Activated T-helper 2 cell treated with anti-CD3 and anti-CD28 coated beads, Interferon-gamma antibody, Interleukin-2, Interleukin-4, amounts not matched to agents 10 μg/mL and 5 μg/mL and 100 μg/mL, durations not matched to agents 14 hours and 24 hours and 36 hours (primary cell): ENCODE measurements at regions not wholly inside any gene's neighbourhood (a gene's known extent, or its start where the extent isn't known, plus 50 kb on each side); places are given as distances from the start of the nearest gene placed in this dataset.

Experiments
- DNase-seq: peaks from one replicate; pipeline ENCODE4 v3.0.0; 2021; ENCODE audit warnings: low spot score
- H3K27ac Mint-ChIP-seq: one replicate; pipeline ENCODE4 v1.8.0; 2021; ENCODE audit warnings: mixed read lengths
- H3K27me3 Mint-ChIP-seq: one replicate; pipeline ENCODE4 v1.8.0; 2021; ENCODE audit warnings: low read depth, mixed read lengths
- H3K36me3 Mint-ChIP-seq: one replicate; pipeline ENCODE4 v1.8.0; 2021; ENCODE audit warnings: low read depth, mixed read lengths
- H3K4me1 Mint-ChIP-seq: one replicate; pipeline ENCODE4 v1.8.0; 2021; ENCODE audit warnings: low read depth, mixed read lengths
- H3K4me3 Mint-ChIP-seq: one replicate; pipeline ENCODE4 v1.8.0; 2021; ENCODE audit warnings: low read depth, mild to moderate bottlenecking, moderate library complexity, mixed read lengths
- H3K9me3 Mint-ChIP-seq: one replicate; pipeline ENCODE4 v1.8.0; 2021; ENCODE audit warnings: mixed read lengths
- intact Hi-C: fragments of 100-400 bp; cut with micrococcal nuclease; formaldehyde crosslinking; loops from one replicate; pipeline ENCODE4 v1.15.1; 2023

- H3K4me1 Mint-ChIP-seq = peaks cover 25% of the 10 kb centered on the region
- no peak overlapping the region for H3K27ac Mint-ChIP-seq
- intact Hi-C loops = no loop called here
- H3K4me3 Mint-ChIP-seq = no peak overlapping the region
- no peaks in the 10 kb centered on the region for H3K9me3 Mint-ChIP-seq
- DNase-seq = no peak
- no peaks in the 10 kb centered on the region for H3K36me3 Mint-ChIP-seq
- no peaks in the 10 kb centered on the region for H3K27me3 Mint-ChIP-seq
These were observed 113.0 kb upstream of the CLMP start for GRCh38 chr11:123308077-123308476.

GRCh38 chr11:123307276-123307675 is 112.2 kb upstream of the CLMP start:
- Mint-ChIP-seq H3K9me3 (no peaks in the 10 kb centered on the region), H3K27ac (no peak overlapping the region), H3K4me3 (no peak overlapping the region), H3K36me3 (no peaks in the 10 kb centered on the region), H3K27me3 (no peaks in the 10 kb centered on the region), H3K4me1 (peaks cover 32% of the 10 kb centered on the region)
- no peak for DNase-seq
- intact Hi-C loops = no loop called here

GRCh38 chr11:123306531-123306930 is 111.5 kb upstream of the CLMP start:
- Mint-ChIP-seq H3K27me3 (no peaks in the 10 kb centered on the region), H3K4me3 (no peak overlapping the region), H3K27ac (no peak overlapping the region), H3K4me1 (peaks cover 36% of the 10 kb centered on the region), H3K36me3 (no peaks in the 10 kb centered on the region), H3K9me3 (no peaks in the 10 kb centered on the region)
- intact Hi-C loops = no loop called here
- DNase-seq = no peak

- DNase-seq = no peak
- Mint-ChIP-seq H3K4me1 (peaks cover 44% of the 10 kb centered on the region), H3K36me3 (no peaks in the 10 kb centered on the region), H3K4me3 (no peak overlapping the region), H3K27ac (no peak overlapping the region), H3K9me3 (no peaks in the 10 kb centered on the region), H3K27me3 (no peaks in the 10 kb centered on the region)
- intact Hi-C loops = no loop called here
These were observed 110.7 kb upstream of the CLMP start for GRCh38 chr11:123305601-123306375.

- Mint-ChIP-seq H3K27me3 (no peaks in the 10 kb centered on the region), H3K4me3 (no peak overlapping the region), H3K27ac (no peak overlapping the region), H3K4me1 (peaks cover 47% of the 10 kb centered on the region), H3K9me3 (no peaks in the 10 kb centered on the region), H3K36me3 (no peaks in the 10 kb centered on the region)
- intact Hi-C loops = loop anchor here (5.0 kb wide), 1 partner anchor 272 kb away; no protein-coding TSS in a partner anchor
- no peak for DNase-seq
These were observed 109.9 kb upstream of the CLMP start for GRCh38 chr11:123304828-123305466.

GRCh38 chr11:123303924-123304323 is 108.9 kb upstream of the CLMP start:
- Mint-ChIP-seq H3K27ac (no peak overlapping the region), H3K4me3 (no peak overlapping the region), H3K9me3 (no peaks in the 10 kb centered on the region), H3K27me3 (no peaks in the 10 kb centered on the region), H3K36me3 (no peaks in the 10 kb centered on the region), H3K4me1 (peaks cover 47% of the 10 kb centered on the region)
- intact Hi-C loops = loop anchor here (5.0 kb wide), 1 partner anchor 273 kb away; no protein-coding TSS in a partner anchor
- DNase-seq = no peak

GRCh38 chr11:123302751-123303195 is 107.7 kb upstream of the CLMP start:
- no peaks in the 10 kb centered on the region for H3K9me3 Mint-ChIP-seq
- no peaks in the 10 kb centered on the region for H3K36me3 Mint-ChIP-seq
- peak overlapping the region; percentile 74 for H3K4me3 Mint-ChIP-seq
- H3K27me3 Mint-ChIP-seq = no peaks in the 10 kb centered on the region
- H3K4me1 Mint-ChIP-seq = peaks cover 45% of the 10 kb centered on the region
- peak overlapping the region; percentile 90 for H3K27ac Mint-ChIP-seq
- no peak for DNase-seq
- intact Hi-C loops = loop anchor here (1.0 to 5.0 kb wide), 5 partner anchors 56 to 275 kb away; no protein-coding TSS in a partner anchor

GRCh38 chr11:123301696-123302400 is 106.8 kb upstream of the CLMP start:
- Mint-ChIP-seq H3K4me1 (peaks cover 45% of the 10 kb centered on the region), H3K36me3 (no peaks in the 10 kb centered on the region), H3K4me3 (peak overlapping the region; percentile 58), H3K27ac (peak overlapping the region; percentile 84), H3K9me3 (no peaks in the 10 kb centered on the region), H3K27me3 (peaks cover 2% of the 10 kb centered on the region)
- peak; percentile 67 for DNase-seq
- intact Hi-C loops = loop anchor here (1.0 to 5.0 kb wide), 8 partner anchors 56 to 275 kb away; partner anchors contain the start of gene GRAMD1B

GRCh38 chr11:123301013-123301591 is 106.1 kb upstream of the CLMP start:
- peak overlapping the region; percentile 24 for H3K4me3 Mint-ChIP-seq
- no peak for DNase-seq
- H3K4me1 Mint-ChIP-seq = peaks cover 45% of the 10 kb centered on the region
- H3K27ac Mint-ChIP-seq = no peak overlapping the region
- intact Hi-C loops = loop anchor here (1.0 to 5.0 kb wide), 4 partner anchors 106 to 276 kb away; partner anchors contain the start of gene GRAMD1B
- H3K9me3 Mint-ChIP-seq = no peaks in the 10 kb centered on the region
- peaks cover 2% of the 10 kb centered on the region for H3K27me3 Mint-ChIP-seq
- H3K36me3 Mint-ChIP-seq = no peaks in the 10 kb centered on the region

GRCh38 chr11:123299721-123300120 is 104.7 kb upstream of the CLMP start:
- no peak overlapping the region for H3K4me3 Mint-ChIP-seq
- DNase-seq = no peak
- no peaks in the 10 kb centered on the region for H3K9me3 Mint-ChIP-seq
- H3K27me3 Mint-ChIP-seq = peaks cover 3% of the 10 kb centered on the region
- peaks cover 39% of the 10 kb centered on the region for H3K4me1 Mint-ChIP-seq
- no peaks in the 10 kb centered on the region for H3K36me3 Mint-ChIP-seq
- H3K27ac Mint-ChIP-seq = no peak overlapping the region
- intact Hi-C loops = loop anchor here (5.0 kb wide), 1 partner anchor 278 kb away; no protein-coding TSS in a partner anchor

GRCh38 chr11:123298488-123299447 is 103.7 kb upstream of the CLMP start:
- H3K4me1 Mint-ChIP-seq = peaks cover 29% of the 10 kb centered on the region
- peaks cover 3% of the 10 kb centered on the region for H3K27me3 Mint-ChIP-seq
- no peak overlapping the region for H3K27ac Mint-ChIP-seq
- intact Hi-C loops = no loop called here
- no peaks in the 10 kb centered on the region for H3K9me3 Mint-ChIP-seq
- no peak for DNase-seq
- H3K4me3 Mint-ChIP-seq = no peak overlapping the region
- no peaks in the 10 kb centered on the region for H3K36me3 Mint-ChIP-seq
